ENCODE measurements at regions not wholly inside any gene's neighbourhood (a gene's known extent, or its start where the extent isn't known, plus 50 kb on each side); places are given as distances from the start of the nearest gene placed in this dataset.

- DNase-seq (ENCODE audit: low spot score): no peak
Observed at GRCh38 chr1:61627365-61627764, 97.6 kb downstream of the TM2D1 start.

GRCh38 chr1:61626816-61627215, 98.1 kb downstream of the TM2D1 start:
- DNase-seq (ENCODE audit: low spot score): no peak

- DNase-seq (ENCODE audit: low spot score): no peak
Observed at GRCh38 chr1:61623852-61624251, 101.1 kb downstream of the TM2D1 start.

- DNase-seq (ENCODE audit: low spot score): no peak
Observed at GRCh38 chr1:61620536-61620935, 104.4 kb downstream of the TM2D1 start.

GRCh38 chr1:61618755-61619154, 106.2 kb downstream of the TM2D1 start:
- DNase-seq (ENCODE audit: low spot score): no peak

GRCh38 chr1:61618193-61618592, 106.7 kb downstream of the TM2D1 start:
- DNase-seq (ENCODE audit: low spot score): no peak

- no peak for DNase-seq (ENCODE audit: low spot score)
Observed at GRCh38 chr1:61616830-61617229, 108.1 kb downstream of the TM2D1 start.

- no peak for DNase-seq (ENCODE audit: low spot score)
Observed at GRCh38 chr1:61612602-61613001, 112.3 kb downstream of the TM2D1 start.

GRCh38 chr1:61609040-61609439, 115.9 kb downstream of the TM2D1 start:
- DNase-seq (ENCODE audit: low spot score): no peak

- no peak for DNase-seq (ENCODE audit: low spot score)
Observed at GRCh38 chr1:61607448-61607847, 117.5 kb downstream of the TM2D1 start.

GRCh38 chr1:61606448-61607312, 118.3 kb downstream of the TM2D1 start:
- DNase-seq (ENCODE audit: low spot score): no peak

GRCh38 chr1:61605607-61606321, 119.2 kb downstream of the TM2D1 start:
- DNase-seq (ENCODE audit: low spot score): no peak

- no peak for DNase-seq (ENCODE audit: low spot score)
Observed at GRCh38 chr1:61604684-61605083, 120.3 kb downstream of the TM2D1 start.

GRCh38 chr1:61604261-61604660, 120.7 kb downstream of the TM2D1 start:
- no peak for DNase-seq (ENCODE audit: low spot score)

- DNase-seq (ENCODE audit: low spot score): no peak
Observed at GRCh38 chr1:61602663-61603062, 122.3 kb downstream of the TM2D1 start.

- DNase-seq (ENCODE audit: low spot score): no peak
Observed at GRCh38 chr1:61597601-61598000, 127.3 kb downstream of the TM2D1 start.

- DNase-seq (ENCODE audit: low spot score): no peak
Observed at GRCh38 chr1:61593331-61593730, 131.6 kb downstream of the TM2D1 start.

- DNase-seq (ENCODE audit: low spot score): no peak
Observed at GRCh38 chr1:61591351-61591750, 133.6 kb downstream of the TM2D1 start.

- peak; percentile 69 for DNase-seq (ENCODE audit: low spot score)
Observed at GRCh38 chr1:61588736-61589672, 135.9 kb downstream of the TM2D1 start.

GRCh38 chr1:61585714-61586113, 139.2 kb downstream of the TM2D1 start:
- DNase-seq (ENCODE audit: low spot score): no peak

- DNase-seq (ENCODE audit: low spot score): no peak
Observed at GRCh38 chr1:61583703-61584102, 141.2 kb downstream of the TM2D1 start.

GRCh38 chr1:61581251-61581650, 143.7 kb downstream of the TM2D1 start:
- no peak for DNase-seq (ENCODE audit: low spot score)

Measured in hematopoietic multipotent progenitor cell treated with erythropoietin and hydrocortisone succinate and interleukin-3 and kit ligand, for 17 days (in vitro differentiated cells).